K562 (cell line): ENCODE measurements at regions not wholly inside any gene's neighbourhood (a gene's known extent, or its start where the extent isn't known, plus 50 kb on each side); places are given as distances from the start of the nearest gene placed in this dataset.

Source experiments
- ATAC-seq: fragments of 200-7000 bp; cut with Tn5 transposase; 3 replicates; pipeline ENCODE4 v1.9.1; 2020; ENCODE audit warnings: moderate library complexity
- BruUV-seq: library from RNA; stranded (reverse); fragments of 400-500 nt; replicated peaks from 2 replicates; lab custom pipeline; 2021; lab: Mats Ljungman, UMichigan
- CTCF ChIA-PET: fragments of 300-600 bp; formaldehyde crosslinking; extraction: SDS; loops from one replicate; lab custom pipeline; 2021; ENCODE audit warnings: low intra/inter-chr PET ratio; lab: Yijun Ruan, JAX
- POLR2A ChIA-PET: fragments of 300-600, 350-650 bp; sonication (Branson Sonifier 250); formaldehyde crosslinking; extraction: SDS; loops from one replicate; lab custom pipeline; 2021; ENCODE audit warnings: antibody characterized with exemption, inconsistent platforms; lab: Yijun Ruan, JAX
- DNase-seq, 4 experiments: peaks; one replicate each; pipeline versions ENCODE4 v3.0.0 to v3.0.0-alpha.2; 2011 to 2018; ENCODE audit warnings: low spot score in 3 of 4, mixed read lengths in 3 of 4; ENCODE audit errors: extremely low read depth in 1 of 4
- FAIRE-seq: peaks from 2 replicates; lab custom pipeline; 2011; peaks lifted over from hg19 to GRCh38; lab: Jason Lieb, UNC
- H2AFZ ChIP-seq: 2 replicates; pipeline ENCODE4 v1.6.0; 2011; ENCODE audit warnings: low read depth, low read length, control low read depth, inconsistent platforms
- H3K27ac ChIP-seq: fragments of 200-600 bp; 3 replicates; pipeline ENCODE4 v1.8.0; 2011; ENCODE audit warnings: low read depth, mild to moderate bottlenecking, control low read depth, inconsistent platforms, low read length, moderate library complexity, mixed read lengths; ENCODE audit errors: extremely low read depth
- H3K27me3 ChIP-seq, 2 experiments: fragments of 300-600 bp in 1 of 2; 2 replicates in 1 of 2; 3 replicates in 1 of 2; pipeline versions ENCODE4 v1.6.0 to v1.8.0; 2011; ENCODE audit warnings: inconsistent platforms in 2 of 2, low read length in 2 of 2, mild to moderate bottlenecking in 1 of 2, mixed read lengths in 1 of 2, moderate library complexity in 1 of 2; ENCODE audit not compliant: control insufficient read depth in 2 of 2, insufficient read depth in 2 of 2
- H3K36me3 ChIP-seq: fragments of 300-600 bp; 3 replicates; pipeline ENCODE4 v1.8.0; 2011; ENCODE audit warnings: mild to moderate bottlenecking, low read length, inconsistent platforms; ENCODE audit not compliant: control insufficient read depth, insufficient read depth
- H3K4me1 ChIP-seq, 2 experiments: fragments of 200-600 bp in 1 of 2; replicated peaks in 1 of 2; 2 replicates in 1 of 2; 3 replicates in 1 of 2; pipeline versions ENCODE4 v1.5.1 to v1.8.0; 2011; ENCODE audit warnings: inconsistent platforms in 2 of 2, low read length in 2 of 2, mild to moderate bottlenecking in 1 of 2, mixed read lengths in 1 of 2, moderate library complexity in 1 of 2; ENCODE audit not compliant: control insufficient read depth in 2 of 2, insufficient read depth in 2 of 2
- H3K4me2 ChIP-seq: 2 replicates; pipeline ENCODE4 v1.6.1; 2011; ENCODE audit warnings: low read length, control low read depth, inconsistent platforms, mixed read lengths; ENCODE audit not compliant: insufficient read depth
- H3K4me3 ChIP-seq: fragments of 200-600 bp; sonication (generic), shearing (Covaris generic); 2 replicates; pipeline ENCODE4 v1.5.1; 2016; ENCODE audit warnings: control low read depth, inconsistent platforms
- H3K79me2 ChIP-seq: fragments of 200-600 bp; 3 replicates; pipeline ENCODE4 v1.8.0; 2011; ENCODE audit warnings: low read length, inconsistent platforms; ENCODE audit not compliant: control insufficient read depth, insufficient read depth
- H3K9ac ChIP-seq, 2 experiments: 2 replicates each; pipeline versions ENCODE4 v1.6.0 to v1.6.1; 2011; ENCODE audit warnings: low read depth in 2 of 2, low read length in 2 of 2, control low read depth in 1 of 2, inconsistent platforms in 1 of 2, mild to moderate bottlenecking in 1 of 2, mixed read lengths in 1 of 2; ENCODE audit not compliant: insufficient read depth in 1 of 2
- H3K9me1 ChIP-seq: one replicate; pipeline ENCODE4 v1.6.0; 2011; ENCODE audit warnings: inconsistent platforms, mild to moderate bottlenecking, low read length, moderate library complexity; ENCODE audit not compliant: control insufficient read depth, insufficient read depth
- H3K9me3 ChIP-seq: replicated peaks from 2 replicates; pipeline ENCODE4 v1.5.1; 2011; ENCODE audit warnings: low read depth, low read length, inconsistent platforms; ENCODE audit not compliant: control insufficient read depth, insufficient read depth
- H4K20me1 ChIP-seq: replicated peaks from 2 replicates; pipeline ENCODE4 v1.6.1; 2011; ENCODE audit warnings: low read length, inconsistent platforms, mixed read lengths; ENCODE audit not compliant: control insufficient read depth, insufficient read depth
- CREB5 ChIP-seq: fragments of 250-450 bp; sonication (Bioruptor Pico); IDR thresholded peaks from 2 replicates; pipeline ENCODE4 v1.5.0; 2020; ENCODE audit warnings: mild to moderate bottlenecking
- FOXP1 ChIP-seq: sonication (generic); formaldehyde crosslinking; IDR thresholded peaks from 2 replicates; pipeline ENCODE4 v1.8.0; 2022; ENCODE audit warnings: mild to moderate bottlenecking, missing genetic modification reagents
- KAT8 ChIP-seq: fragments of 450-650 bp; IDR thresholded peaks from 2 replicates; pipeline ENCODE4 v1.6.1; 2016; ENCODE audit warnings: low read depth, mild to moderate bottlenecking
- NR2C2 ChIP-seq, 2 experiments: fragments of 200-800 bp in 1 of 2; sonication (Bioruptor generic) in 1 of 2; sonication (generic) in 1 of 2; formaldehyde crosslinking in 1 of 2; IDR thresholded peaks; 2 replicates each; pipeline versions ENCODE4 v1.6.1 to v1.8.0; 2016 to 2022; ENCODE audit warnings: mild to moderate bottlenecking in 1 of 2, missing compliant biosample characterization in 1 of 2, missing genetic modification characterization in 1 of 2, missing genetic modification reagents in 1 of 2
- TCFL5 ChIP-seq: fragments of 250-450 bp; sonication (Bioruptor Pico); conservative IDR thresholded peaks from 2 replicates; pipeline ENCODE4 v1.6.1; 2021; ENCODE audit warnings: mild to moderate bottlenecking, moderate library complexity, matching md5 sums
- ZEB2 ChIP-seq: fragments of 450-650 bp; IDR thresholded peaks from 2 replicates; pipeline ENCODE4 v1.6.1; 2016
- ZNF165 ChIP-seq: fragments of 250-450 bp; sonication (Bioruptor Pico); IDR thresholded peaks from 2 replicates; pipeline ENCODE4 v1.4.0; 2020; ENCODE audit warnings: borderline replicate concordance
- ZNF41 ChIP-seq: fragments of 250-450 bp; sonication (Bioruptor Pico); conservative IDR thresholded peaks from 2 replicates; pipeline ENCODE4 v1.4.0; 2020; ENCODE audit warnings: mild to moderate bottlenecking
- ZNF583 ChIP-seq: fragments of 250-450 bp; sonication (Bioruptor Pico); IDR thresholded peaks from 2 replicates; pipeline ENCODE4 v1.4.0; 2020
- WGBS: fragments of 100-300 bp; shearing (Covaris generic); methylation state at CpG from one replicate; pipeline ENCODE4 v1.1.6; 2016; ENCODE audit warnings: low coverage, mixed read lengths; ENCODE audit not compliant: insufficient coverage; ENCODE audit errors: missing lambda C conversion rate; 5-methylcytosine and 5-hydroxymethylcytosine counted together
- in situ Hi-C: fragments of 300-500 bp; cut with MboI; formaldehyde crosslinking; loops from 4 replicates; pipeline ENCODE4 v1.15.0; 2018; ENCODE audit warnings: inconsistent platforms, mixed read lengths
- intact Hi-C: fragments of 100-400 bp; cut with micrococcal nuclease; formaldehyde crosslinking; loops from 2 replicates; pipeline ENCODE4 v1.14.2; 2022
- TF ChIP-seq, protein P1 (sequence below): fragments of 250-450 bp; sonication (Bioruptor Pico); IDR thresholded peaks from 2 replicates; pipeline ENCODE4 v1.4.0; 2020; ENCODE audit warnings: mild to moderate bottlenecking, moderate library complexity, borderline replicate concordance

DNA sequence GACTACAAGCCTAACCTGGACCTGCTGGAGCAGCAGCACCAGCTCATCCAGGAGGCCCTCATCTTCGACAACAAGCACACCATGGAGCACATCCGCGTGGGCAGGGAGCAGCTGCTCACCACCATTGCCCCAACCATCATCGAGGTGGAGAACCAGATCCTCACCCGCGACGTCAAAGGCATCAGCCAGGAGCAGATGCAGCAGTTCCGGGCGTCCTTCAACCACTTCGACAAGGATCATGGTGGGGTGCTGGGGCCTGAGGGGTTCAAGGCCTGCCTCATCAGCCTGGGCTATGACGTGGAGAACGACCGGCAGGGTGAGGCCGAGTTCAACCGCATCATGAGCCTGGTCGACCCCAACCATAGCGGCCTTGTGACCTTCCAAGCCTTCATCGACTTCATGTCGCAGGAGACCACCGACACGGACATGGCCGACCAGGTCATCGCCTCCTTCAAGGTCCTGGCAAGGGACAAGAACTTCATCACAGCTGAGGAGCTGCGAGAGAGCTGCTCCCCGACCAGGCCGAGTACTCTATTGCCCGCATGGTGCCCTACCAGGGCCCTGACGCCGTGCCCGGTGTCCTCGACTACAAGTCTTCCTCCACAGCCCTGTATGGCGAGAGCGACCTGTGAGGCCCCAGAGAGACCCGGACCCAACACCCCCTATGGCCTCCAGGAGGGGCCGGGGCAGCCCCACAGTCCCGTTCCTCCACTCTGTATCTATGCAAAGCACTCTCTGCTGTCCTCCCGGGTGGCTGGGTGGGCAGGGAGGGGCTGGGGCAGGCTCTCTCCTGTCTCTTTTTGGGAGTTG lies 486.2 kb downstream of the TRAM1L1 start:
- no peak overlapping the region for H2AFZ ChIP-seq
- H3K27me3 ChIP-seq = no peaks in the 10 kb centered on the region
- no peak overlapping the region for H3K4me3 ChIP-seq
- no peak overlapping the region for H3K27ac ChIP-seq
- no peak overlapping the region for H3K9ac ChIP-seq
- in situ Hi-C loops (no loop called here), intact Hi-C loops (no loop called here)
- H3K79me2 ChIP-seq = no peaks in the 10 kb centered on the region
- no peaks in the 10 kb centered on the region for H3K9me3 ChIP-seq
- no peaks in the 10 kb centered on the region for H3K36me3 ChIP-seq
- ChIA-PET CTCF (no interaction called here), POLR2A (no interaction called here)
- H3K4me2 ChIP-seq = no peak overlapping the region
- no peaks in the 10 kb centered on the region for H3K4me1 ChIP-seq
- no peaks in the 10 kb centered on the region for H4K20me1 ChIP-seq
- no peak for FAIRE-seq
- no peaks in the 10 kb centered on the region for H3K9me1 ChIP-seq
- no peak for ATAC-seq
- 7% methylated on average over 26 of the region's 37 CpGs for WGBS
- TF ChIP-seq, protein P1, sequence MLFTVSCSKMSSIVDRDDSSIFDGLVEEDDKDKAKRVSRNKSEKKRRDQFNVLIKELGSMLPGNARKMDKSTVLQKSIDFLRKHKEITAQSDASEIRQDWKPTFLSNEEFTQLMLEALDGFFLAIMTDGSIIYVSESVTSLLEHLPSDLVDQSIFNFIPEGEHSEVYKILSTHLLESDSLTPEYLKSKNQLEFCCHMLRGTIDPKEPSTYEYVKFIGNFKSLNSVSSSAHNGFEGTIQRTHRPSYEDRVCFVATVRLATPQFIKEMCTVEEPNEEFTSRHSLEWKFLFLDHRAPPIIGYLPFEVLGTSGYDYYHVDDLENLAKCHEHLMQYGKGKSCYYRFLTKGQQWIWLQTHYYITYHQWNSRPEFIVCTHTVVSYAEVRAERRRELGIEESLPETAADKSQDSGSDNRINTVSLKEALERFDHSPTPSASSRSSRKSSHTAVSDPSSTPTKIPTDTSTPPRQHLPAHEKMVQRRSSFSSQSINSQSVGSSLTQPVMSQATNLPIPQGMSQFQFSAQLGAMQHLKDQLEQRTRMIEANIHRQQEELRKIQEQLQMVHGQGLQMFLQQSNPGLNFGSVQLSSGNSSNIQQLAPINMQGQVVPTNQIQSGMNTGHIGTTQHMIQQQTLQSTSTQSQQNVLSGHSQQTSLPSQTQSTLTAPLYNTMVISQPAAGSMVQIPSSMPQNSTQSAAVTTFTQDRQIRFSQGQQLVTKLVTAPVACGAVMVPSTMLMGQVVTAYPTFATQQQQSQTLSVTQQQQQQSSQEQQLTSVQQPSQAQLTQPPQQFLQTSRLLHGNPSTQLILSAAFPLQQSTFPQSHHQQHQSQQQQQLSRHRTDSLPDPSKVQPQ = no peak
- TF ChIP-seq ZNF583 (CRISPR knock-in tag) (no peak), FOXP1 (CRISPR knock-in tag) (no peak), ZNF165 (CRISPR knock-in tag) (no peak), ZNF41 (CRISPR knock-in tag) (no peak), NR2C2 (CRISPR knock-in tag; IDR thresholded peaks at IDR 0.05) (no peak), NR2C2 (tag; IDR thresholded peaks at IDR 0.05) (no peak), KAT8 (no peak), ZEB2 (no peak), CREB5 (no peak), TCFL5 (CRISPR knock-in tag) (no peak)
- no TSS peak for BruUV-seq
- no peak for DNase-seq
